Medulla oblongata (tissue), 1 donor: ENCODE measurements at regions not wholly inside any gene's neighbourhood (a gene's known extent, or its start where the extent isn't known, plus 50 kb on each side); places are given as distances from the start of the nearest gene placed in this dataset.
"Not testable (repeated sequence)": the region's sequence is repeated elsewhere in the genome, so short reads cannot be mapped to it uniquely, and the experiment has no call there.

ENCODE experiments used
- DNase-seq: peaks from one replicate; pipeline ENCODE4 v3.0.0-alpha.2; 2015; ENCODE audit errors: extremely low spot score

- DNase-seq, result no peak
These were observed 96.5 kb downstream of the ING1 start for GRCh38 chr13:110809871-110810486.

GRCh38 chr13:110811008-110811720 is 97.7 kb downstream of the ING1 start:
- no peak for DNase-seq

- DNase-seq, result no peak
These were observed 98.2 kb downstream of the ING1 start for GRCh38 chr13:110811771-110812120.

GRCh38 chr13:110812121-110812868 is 98.8 kb downstream of the ING1 start:
- no peak for DNase-seq

GRCh38 chr13:110812869-110813645 is 99.6 kb downstream of the ING1 start:
- DNase-seq, result no peak

- DNase-seq, result no peak
These were observed 100.4 kb downstream of the ING1 start for GRCh38 chr13:110813646-110814624.

- DNase-seq, result no peak
These were observed 99.2 kb downstream of the ANKRD10 start for GRCh38 chr13:110815471-110816204.

GRCh38 chr13:110816500-110816899 is 98.4 kb downstream of the ANKRD10 start:
- peak; percentile 68 for DNase-seq

- DNase-seq, result no peak
These were observed 97.7 kb downstream of the ANKRD10 start for GRCh38 chr13:110817143-110817542.

GRCh38 chr13:110818747-110819146 is 96.1 kb downstream of the ANKRD10 start:
- no peak for DNase-seq

- DNase-seq, result peak; percentile 90
These were observed 95.5 kb downstream of the ANKRD10 start for GRCh38 chr13:110819203-110820014.

GRCh38 chr13:110820322-110820721 is 94.5 kb downstream of the ANKRD10 start:
- no peak for DNase-seq

GRCh38 chr13:110821837-110822668 is 92.8 kb downstream of the ANKRD10 start:
- not testable (repeated sequence) for DNase-seq

- no peak for DNase-seq
These were observed 92.3 kb downstream of the ANKRD10 start for GRCh38 chr13:110822669-110822945.

- no peak for DNase-seq
These were observed 90.1 kb downstream of the ANKRD10 start for GRCh38 chr13:110824702-110825300.

- DNase-seq, result no peak
These were observed 89.4 kb downstream of the ANKRD10 start for GRCh38 chr13:110825516-110825915.

GRCh38 chr13:110826101-110826500 is 88.8 kb downstream of the ANKRD10 start:
- no peak for DNase-seq
